ENCODE measurements at regions not wholly inside any gene's neighbourhood (a gene's known extent, or its start where the extent isn't known, plus 50 kb on each side); places are given as distances from the start of the nearest gene placed in this dataset.
"Not testable (repeated sequence)": the region's sequence is repeated elsewhere in the genome, so short reads cannot be mapped to it uniquely, and the experiment has no call there.

DNA sequence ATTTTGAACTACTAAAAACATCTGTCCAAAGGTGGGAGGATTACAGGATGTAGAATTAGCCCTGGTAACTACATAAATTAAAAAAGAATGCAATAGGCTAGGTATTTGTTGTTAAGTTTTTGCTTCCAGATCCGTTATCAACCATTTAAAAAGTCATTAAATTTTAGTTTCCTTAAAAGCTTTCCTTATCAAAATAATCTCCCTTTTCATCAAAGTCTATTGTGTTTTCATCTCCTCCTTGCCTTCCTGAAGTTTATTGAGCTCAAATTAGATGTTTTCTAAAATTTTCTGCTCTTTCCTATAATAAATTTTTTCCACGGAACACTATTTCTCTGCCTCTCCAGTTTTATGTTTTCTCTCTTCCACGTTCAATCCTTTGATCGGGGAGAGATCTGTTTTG, 108.6 kb downstream of the MEX3B start:
- DNase-seq, result no peak

DNA sequence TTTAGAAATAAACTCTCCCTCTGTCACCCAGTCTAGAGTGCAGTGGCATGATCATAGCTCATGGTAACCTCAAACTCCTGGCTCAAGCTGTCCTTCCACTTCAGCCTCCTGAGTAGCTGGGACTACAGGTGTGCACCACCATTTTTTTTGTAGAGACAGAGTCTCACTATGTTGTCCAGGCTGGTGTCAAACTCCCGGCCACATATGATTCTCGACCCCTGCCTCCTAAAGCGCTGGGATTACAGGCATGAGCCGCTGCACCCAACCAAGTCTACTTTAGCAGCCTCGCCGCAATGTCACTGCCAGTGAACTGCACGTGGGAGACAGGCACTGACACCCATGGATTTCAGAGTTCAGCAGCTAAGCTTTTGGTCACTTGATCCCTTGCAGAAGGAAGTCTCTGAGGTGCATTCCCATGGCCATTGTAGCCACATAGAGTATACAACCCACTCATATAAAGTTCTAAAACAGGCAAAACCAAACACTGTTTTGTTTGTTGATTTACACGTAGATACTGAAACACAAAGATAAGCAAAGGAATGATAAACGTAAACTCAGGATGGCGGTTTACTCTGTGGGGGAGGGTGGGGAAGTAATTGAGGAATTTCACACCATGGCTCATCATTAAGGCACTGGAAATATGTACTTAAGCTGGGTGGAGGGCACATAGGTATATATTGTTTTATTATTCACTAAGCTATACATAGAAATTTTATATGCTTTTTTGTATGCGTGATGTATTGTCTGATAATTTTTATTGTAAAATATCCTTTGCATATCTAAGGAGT, 115.0 kb downstream of the MEX3B start:
- DNase-seq, result no peak

DNA sequence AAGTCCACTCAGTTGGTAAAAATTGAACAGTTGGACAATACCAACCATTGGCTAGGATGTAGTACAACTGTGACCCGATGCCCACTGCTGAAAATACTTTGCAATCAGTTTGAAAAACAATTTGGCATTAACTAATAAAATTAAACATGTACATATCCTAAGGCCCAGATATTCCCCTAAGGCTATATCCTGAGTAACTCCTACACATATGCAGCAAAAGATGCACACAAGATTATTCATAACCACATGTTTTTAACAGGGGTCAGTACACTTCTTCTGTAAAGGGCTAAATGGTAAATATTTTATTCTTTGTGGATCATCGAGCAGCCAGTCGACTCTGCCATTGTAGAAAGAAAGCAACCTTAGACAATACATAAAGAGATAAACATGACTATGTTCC, 116.3 kb downstream of the MEX3B start:
- no peak for DNase-seq

DNA sequence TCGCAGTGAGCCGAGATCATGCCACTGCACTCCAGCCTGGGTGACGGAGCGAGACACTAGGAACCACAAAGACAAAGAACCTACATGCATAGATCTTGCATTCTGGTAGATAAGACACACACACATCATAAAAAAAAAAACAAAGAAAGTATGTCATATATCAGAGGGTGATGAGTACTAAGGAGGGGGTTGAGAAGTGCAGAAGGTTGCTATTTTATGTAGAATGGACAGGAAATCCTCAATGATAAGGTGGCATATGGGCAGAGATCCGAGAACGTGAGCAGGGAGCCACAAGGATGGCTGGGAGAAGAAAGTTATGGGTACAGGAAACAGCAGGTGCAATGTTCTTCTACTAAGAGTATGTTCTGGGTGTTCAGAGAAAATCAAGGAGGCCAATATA, 118.8 kb downstream of the MEX3B start:
- DNase-seq, result no peak

DNA sequence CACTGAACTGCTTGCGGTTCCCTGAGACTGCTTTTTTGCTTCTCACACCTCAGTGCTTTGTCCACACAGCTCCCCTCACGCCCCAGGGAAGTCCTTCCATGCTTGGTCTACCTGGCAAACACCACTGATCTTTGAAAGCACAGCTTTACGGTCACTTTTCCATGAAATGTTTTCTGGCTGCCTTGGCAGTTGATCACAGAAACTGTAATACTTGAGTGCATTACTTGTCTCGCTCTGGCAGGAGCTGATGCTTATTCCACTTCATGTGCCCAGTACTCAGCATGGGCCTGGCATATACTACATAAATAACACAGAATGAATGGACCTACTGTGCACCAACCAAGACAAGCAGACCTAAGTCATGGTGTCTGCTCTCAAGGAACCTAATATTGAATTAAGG, 121.1 kb downstream of the MEX3B start:
- no peak for DNase-seq

DNA sequence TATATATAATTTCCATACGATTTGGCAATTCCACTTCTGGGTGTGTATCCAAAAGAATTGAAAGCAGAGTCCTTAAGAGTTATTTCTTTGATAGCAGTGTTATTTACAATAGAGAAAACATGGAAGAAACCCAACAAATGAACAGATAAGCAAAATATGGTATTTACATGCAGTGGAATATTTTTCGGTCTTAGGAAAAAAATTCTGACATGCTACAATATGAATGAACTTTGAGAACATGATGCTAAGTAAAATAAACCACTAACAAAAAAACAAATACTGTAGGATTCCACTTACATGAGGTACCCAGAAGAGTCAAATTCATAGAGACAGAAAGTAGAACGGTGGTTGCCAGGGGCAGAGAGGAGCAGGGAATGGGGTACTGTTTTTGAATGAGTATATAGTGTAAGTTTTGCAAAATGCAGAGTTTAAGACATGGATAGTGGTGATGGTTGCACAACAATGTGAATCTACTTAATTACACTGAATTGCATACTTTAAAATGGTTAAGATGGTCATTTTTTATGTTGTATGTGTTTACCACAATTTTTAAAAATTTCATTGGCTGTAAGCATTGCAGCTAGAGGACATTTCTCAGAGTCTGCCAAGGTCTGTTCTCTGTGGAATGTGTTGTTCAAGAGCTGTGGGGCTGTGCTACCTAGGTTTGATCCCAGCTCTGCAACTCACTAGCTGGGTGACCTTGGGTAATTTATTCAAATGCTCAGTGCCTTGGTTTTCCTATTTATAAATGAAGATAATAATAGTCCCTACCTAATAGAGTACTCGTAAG, 122.1 kb downstream of the MEX3B start:
- no peak for DNase-seq

DNA sequence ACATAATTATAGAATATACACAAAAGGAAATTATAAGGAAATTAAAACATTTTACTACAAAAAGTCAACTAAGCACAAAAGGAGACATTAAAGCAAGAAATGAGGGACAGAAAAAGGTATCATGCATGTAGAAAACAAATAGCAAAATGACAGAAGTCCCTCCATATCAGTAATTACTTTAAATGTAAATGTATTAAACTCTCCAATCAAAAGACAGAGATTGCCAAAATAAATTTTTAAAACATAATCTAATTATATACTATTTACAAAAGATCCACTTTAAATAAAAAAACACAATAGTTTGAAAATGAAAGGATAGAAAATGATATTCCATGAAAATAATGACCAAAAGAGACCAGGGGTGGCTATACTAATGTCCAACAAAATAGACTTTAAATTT, 123.7 kb downstream of the MEX3B start:
- no peak for DNase-seq

DNA sequence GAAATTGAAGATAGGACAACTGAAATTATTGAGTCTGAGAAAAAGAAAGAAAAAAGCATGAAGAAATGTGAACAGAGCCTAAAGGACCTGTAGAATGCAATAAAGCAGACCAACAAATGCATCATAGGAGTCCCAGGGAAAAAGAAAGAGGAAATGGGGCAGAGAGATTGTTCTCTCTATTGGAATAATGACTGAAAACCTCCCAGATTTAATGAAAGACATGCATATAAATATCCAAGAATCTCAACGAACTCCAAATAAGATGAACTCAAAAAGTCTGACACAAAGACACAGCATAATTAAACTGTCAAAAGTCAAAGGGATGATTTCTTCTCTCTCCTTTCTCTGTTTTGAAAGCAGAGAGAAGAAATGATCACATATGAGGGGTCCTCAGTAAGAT, 124.7 kb downstream of the MEX3B start:
- no peak for DNase-seq

DNA sequence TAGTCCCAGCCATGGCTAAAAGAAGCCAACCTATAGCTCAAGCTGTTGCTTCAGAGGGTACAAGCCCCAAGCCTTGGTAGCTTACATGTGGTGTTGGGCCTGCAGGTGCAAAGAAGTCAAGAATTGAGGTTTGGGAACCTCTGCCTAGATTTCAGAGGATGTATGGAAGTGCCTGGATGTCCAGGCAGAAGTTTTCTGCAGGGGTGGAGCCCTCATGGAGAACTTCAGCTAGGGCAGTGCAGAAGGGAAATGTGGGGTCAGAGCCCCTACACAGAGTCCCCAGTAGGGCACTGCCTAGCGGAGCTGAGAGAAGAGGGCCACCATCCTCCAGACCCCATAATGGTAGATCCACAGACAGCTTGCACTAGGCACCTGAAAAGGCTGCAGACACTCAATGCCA, 127.1 kb downstream of the MEX3B start:
- not testable (repeated sequence) for DNase-seq

DNA sequence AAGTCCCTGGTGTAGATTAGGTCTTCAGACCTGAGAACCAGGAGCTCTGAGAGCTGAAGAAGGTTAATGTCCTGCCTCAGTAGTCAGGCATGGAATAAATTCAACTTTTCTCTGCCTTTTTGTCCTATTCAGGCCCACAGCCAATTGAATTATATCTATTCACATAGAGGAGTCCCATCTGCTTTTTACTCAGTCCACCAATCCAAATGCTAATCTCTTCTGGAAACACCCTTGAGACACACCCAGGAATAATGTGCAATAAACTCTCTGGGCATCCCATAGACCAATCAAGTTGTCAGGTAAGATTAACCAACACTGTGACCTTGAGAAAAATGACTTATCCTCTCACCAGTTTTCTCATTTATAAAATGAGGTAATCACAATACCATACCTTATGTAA, 129.4 kb downstream of the MEX3B start:
- DNase-seq, result no peak

DNA sequence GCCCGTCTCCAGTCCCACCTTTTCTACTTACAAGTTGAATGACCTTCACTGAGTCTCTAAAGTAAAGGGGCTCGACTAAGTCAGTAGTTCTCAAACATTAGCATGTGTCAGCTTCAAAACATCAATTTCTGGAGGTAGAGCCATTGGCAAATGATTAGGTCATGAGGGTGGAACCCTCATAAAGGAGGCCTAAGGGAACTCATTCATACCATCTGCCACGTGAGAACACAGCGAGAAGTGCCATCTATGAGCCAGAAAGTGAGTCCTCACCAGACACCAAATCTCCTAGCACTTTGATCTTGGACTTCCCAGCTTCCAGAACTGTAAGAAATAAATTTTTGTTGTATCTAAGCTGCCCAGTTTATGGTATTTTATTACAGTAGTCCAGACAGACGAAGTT, 129.8 kb downstream of the MEX3B start:
- no peak for DNase-seq

DNA sequence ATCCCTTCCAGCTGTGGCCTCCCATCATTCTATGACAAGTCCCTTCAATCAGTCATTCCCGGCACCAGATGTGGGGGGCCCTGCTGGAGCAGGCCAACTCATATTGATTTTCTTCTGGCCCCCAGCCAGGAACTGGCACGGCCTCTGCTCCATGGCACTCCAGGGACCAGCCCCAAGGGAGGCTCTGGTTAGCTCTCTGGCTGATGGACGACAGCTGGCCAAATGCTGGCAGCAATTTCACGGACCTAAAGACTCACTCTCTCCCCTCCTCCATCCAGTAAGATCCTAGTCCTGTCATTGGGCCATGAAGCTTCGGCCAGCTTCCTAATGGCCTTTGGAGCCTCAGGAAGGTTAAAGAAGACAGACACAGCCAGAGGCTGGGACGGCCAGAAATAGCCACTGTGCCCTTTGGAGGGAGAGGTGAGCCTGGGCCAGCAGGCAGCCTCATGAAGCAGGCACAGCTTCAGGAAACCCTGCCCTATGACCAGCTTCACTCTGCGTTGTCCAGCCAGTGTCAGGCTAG, 131.0 kb downstream of the MEX3B start:
- peak; percentile 12 for DNase-seq

DNA sequence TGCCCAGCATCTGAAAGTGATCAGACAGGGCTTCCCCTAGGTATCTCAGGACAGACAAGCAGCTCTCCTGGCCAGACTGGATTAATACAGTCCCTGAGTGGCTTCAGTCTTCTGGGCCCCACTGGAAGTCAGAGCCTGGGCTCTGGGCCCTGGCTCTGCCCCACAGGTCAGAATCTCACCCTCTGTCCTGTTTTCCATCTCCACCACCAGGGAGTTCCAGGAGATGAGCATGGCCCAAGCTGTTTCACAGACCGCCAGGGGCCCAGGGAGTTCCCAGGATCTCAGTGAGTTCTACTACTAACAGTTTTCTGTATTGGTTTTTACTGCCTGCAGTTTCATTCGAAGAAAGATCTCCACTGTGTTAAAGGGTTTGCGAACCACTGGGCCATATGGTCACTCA, 131.5 kb downstream of the MEX3B start:
- DNase-seq, result no peak

DNA sequence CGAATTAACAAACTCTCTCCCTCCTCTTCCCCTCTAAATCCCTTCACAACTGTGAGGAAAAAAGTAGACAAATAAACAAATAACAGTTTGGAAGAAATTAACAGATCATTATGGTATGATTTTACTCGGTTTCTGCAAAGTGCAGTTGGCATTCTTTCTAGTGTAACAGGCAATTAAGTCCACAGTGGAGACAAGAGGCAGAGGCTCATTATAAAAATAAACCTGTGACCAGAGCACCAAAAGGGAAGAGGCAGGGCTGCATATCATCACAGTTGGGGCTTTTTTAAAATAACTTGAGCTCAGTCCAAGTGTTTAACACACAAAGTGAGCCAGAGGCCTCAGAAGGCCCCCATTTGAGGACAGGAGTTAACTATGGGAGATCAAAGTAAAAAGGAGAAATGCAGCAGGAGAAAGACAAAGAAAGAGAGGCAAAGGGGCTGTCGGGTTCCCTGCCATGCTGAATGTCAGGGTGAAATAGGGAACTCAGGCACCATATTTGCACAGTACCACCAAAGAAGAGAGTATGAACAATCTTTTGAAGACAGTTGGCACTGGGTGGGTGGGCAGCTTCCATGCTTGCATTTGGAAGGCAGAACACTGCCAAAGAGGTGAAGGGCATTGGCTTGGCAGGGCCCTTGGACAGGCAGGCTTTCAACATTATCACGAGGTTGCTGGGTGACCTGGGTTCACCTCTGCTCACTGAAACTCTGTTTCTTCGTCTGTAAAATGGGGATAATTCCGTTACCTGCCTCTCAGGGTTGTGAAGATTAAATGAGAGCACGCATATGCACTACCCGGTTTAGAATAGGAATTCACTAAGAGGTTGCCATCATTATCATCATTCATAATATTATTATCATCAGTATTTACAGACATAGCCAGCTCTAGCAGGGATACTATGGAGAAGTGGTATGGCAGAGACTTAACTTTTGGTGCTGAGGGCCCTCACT, 134.5 kb downstream of the MEX3B start:
- DNase-seq, result no peak

DNA sequence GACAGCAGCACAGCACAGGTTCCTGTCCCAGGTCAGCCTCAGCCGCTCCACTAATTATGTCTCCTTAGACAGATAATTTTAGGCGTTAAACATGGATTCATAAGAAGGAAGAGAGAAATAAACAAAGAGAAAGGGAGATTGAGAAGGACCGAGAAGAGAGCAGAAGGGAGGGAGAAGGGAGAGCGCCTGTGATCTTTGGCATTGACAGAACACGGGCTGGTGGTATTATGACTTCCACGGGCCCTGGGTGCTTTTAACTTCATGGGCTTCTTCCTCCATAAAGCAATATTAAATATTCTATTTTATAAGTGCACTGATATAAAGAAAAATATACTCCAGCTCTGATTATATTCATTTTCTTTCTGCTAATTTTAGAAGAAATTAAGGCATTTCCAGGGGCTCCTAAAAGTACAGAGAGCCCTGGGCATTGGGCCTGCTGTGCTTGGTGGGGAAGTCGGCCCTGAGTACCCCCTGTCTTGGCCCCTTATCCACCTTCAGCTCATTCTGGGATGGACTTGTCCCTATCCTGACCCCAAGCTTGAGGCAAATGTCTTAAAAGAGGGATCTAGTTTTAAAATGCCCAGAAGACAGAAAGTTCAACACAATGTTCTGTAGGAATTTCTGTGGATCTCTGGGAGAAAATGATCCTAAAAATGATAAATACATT, 135.3 kb downstream of the MEX3B start:
- DNase-seq, result no peak

DNA sequence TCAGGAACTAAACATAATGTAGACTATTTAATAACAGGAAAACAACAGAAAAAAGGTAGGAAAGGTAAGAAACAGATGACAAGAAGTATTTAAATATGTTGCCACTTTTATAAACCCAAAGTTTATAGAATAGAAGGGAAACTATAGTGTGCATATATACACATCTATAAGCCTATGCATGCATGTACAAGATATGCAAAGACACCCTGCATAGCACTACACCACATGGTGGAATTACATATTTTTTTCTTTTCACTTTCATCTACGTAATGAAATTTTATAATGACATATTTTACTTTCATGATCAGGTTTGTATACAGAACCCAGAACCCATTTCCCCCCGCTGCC, 136.8 kb downstream of the MEX3B start:
- DNase-seq, result no peak

DNA sequence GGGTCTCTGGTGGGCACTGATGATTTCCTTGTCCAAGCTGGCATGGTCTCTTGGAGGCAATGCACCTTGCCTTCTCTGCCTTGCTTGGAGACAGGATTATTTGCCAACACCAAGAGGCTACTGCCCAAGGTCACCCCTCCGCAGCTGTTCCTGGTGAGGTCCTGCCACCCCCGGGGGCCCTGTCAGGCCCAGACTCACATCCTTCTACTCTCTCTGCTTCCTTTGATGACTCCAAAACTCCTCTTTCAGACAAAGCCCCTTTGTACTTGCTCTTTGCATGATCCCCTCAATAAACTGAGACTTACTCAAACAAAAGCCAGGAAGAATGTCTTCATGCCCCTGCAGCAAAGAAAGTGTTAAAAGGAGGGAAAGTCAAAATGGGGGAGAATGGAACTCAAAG, 137.7 kb downstream of the MEX3B start:
- DNase-seq, result no peak

DNA sequence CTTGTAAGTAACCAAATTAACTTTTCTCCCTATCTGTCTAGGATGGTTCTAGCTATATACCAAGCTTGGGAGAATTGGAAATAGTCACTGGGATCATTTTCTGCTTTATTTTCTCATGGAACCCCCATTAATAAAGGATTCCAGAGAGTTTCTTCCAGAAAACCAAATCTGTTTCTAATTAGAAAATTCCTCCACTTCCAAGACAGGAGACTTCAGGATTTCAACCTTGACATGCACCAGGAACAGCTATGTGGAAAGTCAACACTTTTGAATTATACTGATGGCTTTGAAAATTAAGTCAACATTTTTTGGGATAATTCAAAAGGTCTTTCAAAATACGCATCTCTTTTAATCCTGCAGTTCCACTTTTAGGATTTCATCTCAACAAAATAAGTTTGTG, 138.3 kb downstream of the MEX3B start:
- no peak for DNase-seq

DNA sequence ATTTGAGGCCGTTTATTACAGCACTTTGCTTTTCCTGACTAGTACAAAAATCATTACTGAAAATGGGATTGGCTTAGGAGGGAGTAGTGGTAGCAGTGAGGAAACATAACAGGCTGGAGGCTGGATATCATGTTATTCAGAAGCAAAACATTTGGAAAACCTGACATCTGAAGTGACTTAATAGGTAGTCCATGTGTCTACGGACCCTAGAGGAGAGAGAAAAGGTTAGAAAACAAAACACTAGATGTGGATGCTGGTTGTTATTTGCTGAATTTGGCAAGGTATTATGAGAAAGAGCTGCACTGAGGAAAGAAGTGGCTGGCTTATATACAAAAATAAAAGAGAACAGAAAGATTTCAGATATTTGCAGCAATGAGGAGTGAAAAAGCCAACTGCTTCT, 139.9 kb downstream of the MEX3B start:
- DNase-seq, result no peak

DNA sequence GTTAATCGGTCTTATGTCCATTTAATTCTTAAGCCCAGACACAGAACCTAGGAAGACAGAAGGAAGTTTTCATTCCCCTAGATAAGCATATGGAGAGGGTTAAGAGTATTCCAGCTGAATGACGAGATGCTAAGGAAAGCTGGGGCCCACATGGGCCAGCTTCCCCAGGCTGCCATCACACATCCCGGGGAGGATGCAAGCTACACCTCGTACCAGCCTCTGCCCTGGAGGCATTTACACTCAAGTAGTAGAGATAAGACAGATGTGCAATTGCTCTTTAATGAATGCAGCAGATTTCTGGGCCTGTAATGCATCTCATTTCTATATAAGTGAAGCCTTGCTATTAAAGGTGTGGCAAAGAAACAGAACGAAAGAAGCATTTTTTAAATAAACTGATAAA, 144.5 kb downstream of the MEX3B start:
- DNase-seq, result no peak

DNA sequence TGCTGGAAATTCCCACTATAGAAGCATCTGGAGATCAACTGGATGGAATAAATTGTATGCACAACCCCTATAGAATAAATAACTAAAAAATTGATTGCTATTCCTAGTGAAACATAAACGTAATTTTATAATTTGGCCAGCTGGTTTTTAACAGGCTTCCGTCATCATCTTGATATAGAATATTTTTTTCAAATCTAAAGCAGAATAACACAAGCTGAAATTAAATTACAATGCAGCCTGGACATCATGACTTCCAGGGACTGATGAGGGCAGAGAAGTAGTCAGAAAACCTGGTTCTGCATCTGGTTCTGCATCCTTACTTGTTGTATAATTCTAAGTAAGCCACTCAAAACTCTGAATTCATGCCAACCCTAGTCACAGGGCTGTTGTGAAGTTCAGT, 146.1 kb downstream of the MEX3B start:
- no peak for DNase-seq

DNA sequence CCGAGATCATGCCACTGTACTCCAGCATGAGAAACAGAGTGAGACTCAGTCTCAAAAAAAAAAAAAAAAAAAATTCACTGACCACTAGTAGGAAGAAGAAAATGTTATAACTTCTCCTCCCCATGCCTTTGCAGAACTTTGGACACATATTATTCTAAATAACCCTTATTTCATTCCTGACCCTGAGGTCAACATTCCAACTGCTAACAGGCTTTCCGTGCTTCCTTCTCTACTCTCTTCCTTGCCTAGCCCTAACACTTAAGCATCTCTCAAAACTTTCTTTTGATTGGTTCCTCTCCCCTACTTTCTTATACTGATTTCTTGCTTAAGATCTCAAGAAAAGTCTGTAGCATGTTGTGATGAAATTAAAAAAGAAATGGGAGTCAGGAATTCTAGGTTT, 146.8 kb downstream of the MEX3B start:
- no peak for DNase-seq
